GM12892 (cell line): ENCODE measurements at regions not wholly inside any gene's neighbourhood (a gene's known extent, or its start where the extent isn't known, plus 50 kb on each side); places are given as distances from the start of the nearest gene placed in this dataset.

Experiments used
- DNase-seq: peaks from one replicate; pipeline ENCODE4 v3.0.0; 2011; ENCODE audit not compliant: insufficient read length
- FAIRE-seq: peaks from 2 replicates; lab custom pipeline; 2011; peaks lifted over from hg19 to GRCh38; lab: Jason Lieb, UNC
- POLR2A ChIP-seq: IDR thresholded peaks from 2 replicates; pipeline ENCODE4 v1.6.1; 2011; ENCODE audit warnings: low read depth, low read length, control low read depth
- POLR2AphosphoS5 ChIP-seq: IDR thresholded peaks from 2 replicates; pipeline ENCODE4 v1.6.1; 2011; ENCODE audit warnings: low read depth, low read length, control low read depth
- TAF1 ChIP-seq: IDR thresholded peaks from 2 replicates; pipeline ENCODE4 v1.6.1; 2011; ENCODE audit warnings: low read depth, mild to moderate bottlenecking, control low read depth, low read length, borderline replicate concordance

DNA sequence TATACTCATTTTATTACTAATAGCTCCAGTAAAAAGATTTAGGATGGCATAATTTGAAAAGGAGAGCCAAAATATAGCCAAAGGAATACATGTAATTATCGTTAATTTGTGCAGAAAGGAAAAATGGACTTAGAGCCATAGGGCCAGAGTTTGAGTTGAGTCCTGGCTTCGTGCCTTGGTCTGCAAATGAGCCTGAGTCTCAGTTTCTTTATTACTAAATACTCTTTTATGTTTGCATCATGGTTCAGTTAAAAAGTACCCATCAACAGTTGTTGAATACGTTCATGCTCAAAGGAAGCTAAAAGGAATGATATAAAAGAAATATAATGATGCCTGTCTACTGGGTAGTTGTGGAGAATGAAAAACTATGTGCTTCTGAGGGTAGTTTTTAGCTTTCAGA lies 155.7 kb upstream of the FAM78B start:
- DNase-seq: no peak
- no peak for FAIRE-seq
- TF ChIP-seq POLR2AphosphoS5: no peak
- TF ChIP-seq POLR2A: no peak
- TF ChIP-seq TAF1: no peak

DNA sequence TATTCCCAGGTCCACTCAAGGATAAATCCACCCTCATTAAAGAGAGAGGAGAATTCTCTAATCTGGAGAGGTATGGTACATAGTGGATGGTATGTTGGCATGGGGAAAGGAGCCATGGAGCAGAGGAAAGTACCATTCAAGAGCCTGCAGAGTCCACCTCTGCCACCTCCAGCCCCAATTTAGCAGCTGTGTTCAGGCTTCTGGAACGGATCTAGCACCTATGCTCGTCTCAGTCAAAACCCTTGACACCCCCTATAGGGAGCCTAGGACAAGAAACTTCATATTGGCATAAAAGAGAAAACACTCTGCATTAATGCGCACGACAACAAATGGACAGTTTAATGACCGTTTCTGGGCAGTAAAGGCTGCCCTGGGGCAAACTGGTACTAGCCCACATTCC lies 161.1 kb upstream of the FAM78B start:
- FAIRE-seq (no peak), DNase-seq (no peak)
- TF ChIP-seq POLR2A (no peak), POLR2AphosphoS5 (no peak), TAF1 (no peak)

DNA sequence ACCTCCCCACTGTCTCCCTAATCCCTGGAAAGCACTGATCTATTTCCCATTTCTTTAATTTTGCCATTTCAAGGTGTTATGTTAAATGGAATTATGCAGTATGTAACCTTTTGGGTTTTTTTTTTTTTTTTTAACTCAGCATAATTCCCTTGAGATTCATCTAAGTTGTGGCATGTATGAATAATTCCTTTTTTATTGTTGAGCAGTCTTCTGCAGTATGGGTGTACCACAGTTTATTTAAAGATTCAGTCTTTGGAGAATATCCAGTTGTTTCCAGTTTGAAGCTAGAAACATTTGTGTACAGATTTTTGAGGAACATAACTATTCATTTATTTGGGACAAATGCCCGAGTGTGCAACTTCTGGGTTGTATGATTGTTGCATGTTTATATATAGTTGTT lies 162.2 kb upstream of the FAM78B start:
- no peak for TF ChIP-seq POLR2AphosphoS5
- no peak for TF ChIP-seq POLR2A
- TF ChIP-seq TAF1: no peak
- FAIRE-seq (no peak), DNase-seq (no peak)

DNA sequence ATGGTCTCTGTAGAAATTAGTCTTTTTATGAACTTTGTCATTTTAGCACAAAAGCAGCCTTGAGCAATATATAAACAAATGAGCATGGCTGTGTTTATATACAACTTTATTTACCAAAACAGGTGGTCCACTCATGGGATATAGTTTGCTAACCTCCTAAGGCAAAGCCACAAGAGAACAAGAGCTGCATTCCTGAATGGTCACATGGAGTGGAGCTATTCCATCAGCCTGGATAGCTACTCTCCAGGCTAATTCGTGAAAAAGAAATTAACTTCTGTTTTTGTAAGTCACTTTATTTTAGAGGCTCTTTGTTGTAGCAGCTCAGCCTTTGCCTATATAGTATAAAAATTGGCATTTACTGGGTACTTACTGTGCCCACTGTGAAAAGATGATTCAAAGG lies 163.3 kb upstream of the FAM78B start:
- no peak for DNase-seq
- TF ChIP-seq POLR2AphosphoS5: no peak
- no peak for TF ChIP-seq TAF1
- no peak for TF ChIP-seq POLR2A
- FAIRE-seq: no peak

DNA sequence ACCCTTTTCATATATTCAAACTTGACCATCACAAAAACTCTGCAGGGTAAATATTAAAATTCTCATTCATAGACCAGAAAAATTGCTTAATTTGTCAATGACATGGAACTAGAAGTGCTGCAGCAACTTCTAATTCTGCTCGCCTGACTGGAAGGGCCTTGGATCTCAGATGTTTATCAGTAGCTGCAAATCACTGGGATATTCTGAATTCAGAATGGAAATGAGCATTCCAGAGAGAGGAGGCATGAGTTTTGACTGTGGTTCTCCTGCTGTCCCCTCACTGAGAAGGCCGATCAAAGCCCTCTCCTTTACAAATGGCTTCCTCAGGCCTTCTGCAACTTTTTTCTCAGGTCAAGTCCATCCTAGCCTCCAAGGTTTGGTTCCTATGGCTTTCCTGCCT lies 171.3 kb upstream of the FAM78B start:
- DNase-seq: no peak
- FAIRE-seq: no peak
- TF ChIP-seq POLR2AphosphoS5 (no peak), TAF1 (no peak), POLR2A (no peak)

DNA sequence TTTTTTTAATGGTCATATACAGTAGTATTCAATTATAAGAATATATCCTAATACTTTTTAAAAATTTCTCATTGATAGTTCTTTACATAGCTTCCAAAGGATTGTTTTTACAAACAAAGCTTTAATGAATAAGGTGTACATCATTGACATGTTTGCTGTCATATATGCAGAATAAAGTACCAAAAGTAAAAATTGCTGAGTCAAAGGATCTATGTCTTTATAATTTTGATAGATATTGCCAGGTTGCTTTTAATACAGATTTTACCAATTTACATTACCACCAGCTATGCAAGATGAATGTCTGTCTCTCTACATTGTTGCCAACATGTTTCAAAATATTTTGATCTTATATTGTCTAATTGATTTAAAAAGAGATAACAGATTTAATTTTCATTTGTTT lies 173.9 kb upstream of the FAM78B start:
- TF ChIP-seq POLR2AphosphoS5 (no peak), POLR2A (no peak), TAF1 (no peak)
- DNase-seq: no peak
- no peak for FAIRE-seq

DNA sequence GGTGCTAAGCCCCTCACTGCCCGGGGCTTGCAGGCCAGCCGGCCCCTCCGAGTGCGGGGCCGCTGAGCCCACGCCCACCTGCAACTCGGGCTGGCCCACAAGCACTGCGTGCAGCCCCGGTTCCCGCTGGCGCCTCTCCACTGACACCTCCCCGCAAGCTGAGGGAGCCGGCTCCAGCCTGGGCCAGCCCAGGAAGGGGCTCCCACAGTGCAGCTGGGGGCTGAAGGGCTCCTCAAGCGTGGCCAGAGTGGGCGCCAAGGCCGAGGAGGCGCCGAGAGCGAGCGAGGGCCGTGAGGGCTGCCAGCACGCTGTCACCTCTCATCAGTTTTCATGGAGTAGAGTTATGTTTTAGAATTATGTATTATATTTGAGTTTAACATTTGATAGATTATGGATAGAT lies 176.5 kb upstream of the FAM78B start:
- no peak for FAIRE-seq
- TF ChIP-seq TAF1: no peak
- TF ChIP-seq POLR2A: no peak
- TF ChIP-seq POLR2AphosphoS5: no peak
- no peak for DNase-seq

DNA sequence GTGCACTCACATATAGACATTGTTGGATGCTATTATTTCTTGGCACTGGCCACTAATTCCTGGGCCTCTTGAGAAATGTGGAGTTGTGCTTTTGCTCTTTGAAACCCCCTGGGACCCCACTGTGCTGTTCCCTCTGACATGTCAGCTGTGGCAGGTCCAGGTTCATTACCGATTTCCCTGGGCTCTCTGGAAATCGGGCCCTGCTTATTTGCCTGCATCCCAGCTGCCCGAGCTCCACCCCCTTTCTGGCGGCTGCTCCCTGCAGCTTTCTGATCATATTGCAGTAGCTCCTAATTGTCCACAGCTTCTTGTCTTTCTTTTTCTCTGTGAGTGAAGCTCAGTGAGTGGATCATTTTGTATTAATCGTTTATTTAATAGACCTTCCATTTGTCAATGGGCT lies 183.7 kb upstream of the FAM78B start:
- FAIRE-seq (no peak), DNase-seq (no peak)
- no peak for TF ChIP-seq TAF1
- TF ChIP-seq POLR2AphosphoS5: no peak
- TF ChIP-seq POLR2A: no peak

DNA sequence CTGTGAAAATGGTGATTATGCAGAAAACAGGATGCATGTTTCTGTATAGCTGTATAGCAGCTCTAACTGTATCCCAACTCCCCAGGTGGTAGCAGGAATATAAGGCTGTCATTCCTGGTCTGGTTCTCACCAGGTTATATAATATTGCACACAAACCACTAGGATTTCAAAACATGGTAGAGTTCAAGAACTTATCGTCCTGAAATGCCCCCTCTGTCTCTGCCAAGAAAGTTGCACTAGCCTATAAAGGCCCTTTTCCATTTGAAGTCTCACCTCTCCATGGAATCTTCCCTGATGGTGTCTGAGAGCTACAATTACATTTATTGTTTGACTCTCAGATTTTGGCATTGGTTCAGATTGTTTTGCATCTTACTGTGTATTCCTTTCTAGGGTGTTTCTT lies 184.9 kb upstream of the FAM78B start:
- FAIRE-seq: no peak
- DNase-seq: no peak
- TF ChIP-seq TAF1 (no peak), POLR2A (no peak), POLR2AphosphoS5 (no peak)

DNA sequence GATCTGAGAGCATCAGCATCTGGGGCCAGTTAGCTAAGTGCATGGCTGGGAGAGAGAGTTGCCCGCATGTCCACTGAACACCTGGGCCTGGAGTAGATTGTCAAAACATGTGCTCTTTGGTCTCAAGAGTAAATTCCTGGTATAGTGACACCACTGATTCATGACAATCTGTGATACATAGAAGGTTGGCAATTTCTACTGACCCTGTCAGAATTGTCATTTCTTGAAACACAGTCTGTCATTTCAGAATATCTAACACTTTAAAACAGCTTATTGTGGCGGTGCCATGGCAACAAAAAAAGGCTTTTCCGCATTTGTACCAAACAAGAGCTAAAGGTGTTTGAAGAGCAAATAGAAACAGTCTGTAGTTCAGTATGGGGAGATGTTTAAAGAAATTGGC lies 186.4 kb upstream of the FAM78B start:
- DNase-seq (no peak), FAIRE-seq (no peak)
- TF ChIP-seq POLR2AphosphoS5 (no peak), TAF1 (no peak), POLR2A (no peak)

DNA sequence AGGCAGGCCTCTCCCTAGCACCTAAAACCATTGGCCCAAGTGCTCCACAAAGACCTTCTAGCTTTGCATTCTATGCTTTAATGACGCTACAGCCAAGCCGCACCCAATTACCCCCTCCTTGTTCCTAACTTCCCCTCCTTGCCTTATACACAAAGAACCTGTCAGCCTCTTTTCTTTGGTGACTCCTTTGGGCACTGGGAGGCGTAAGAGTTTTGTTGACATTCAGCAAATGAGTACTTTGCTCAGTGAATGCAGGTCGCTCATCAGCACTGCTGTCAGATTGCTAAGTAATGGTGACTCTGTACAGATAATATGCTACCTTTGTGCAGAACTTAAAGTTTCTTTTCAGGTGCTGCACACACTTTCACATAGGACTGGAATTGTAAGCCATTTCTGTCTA lies 187.6 kb upstream of the FAM78B start:
- DNase-seq (no peak), FAIRE-seq (no peak)
- no peak for TF ChIP-seq POLR2AphosphoS5

DNA sequence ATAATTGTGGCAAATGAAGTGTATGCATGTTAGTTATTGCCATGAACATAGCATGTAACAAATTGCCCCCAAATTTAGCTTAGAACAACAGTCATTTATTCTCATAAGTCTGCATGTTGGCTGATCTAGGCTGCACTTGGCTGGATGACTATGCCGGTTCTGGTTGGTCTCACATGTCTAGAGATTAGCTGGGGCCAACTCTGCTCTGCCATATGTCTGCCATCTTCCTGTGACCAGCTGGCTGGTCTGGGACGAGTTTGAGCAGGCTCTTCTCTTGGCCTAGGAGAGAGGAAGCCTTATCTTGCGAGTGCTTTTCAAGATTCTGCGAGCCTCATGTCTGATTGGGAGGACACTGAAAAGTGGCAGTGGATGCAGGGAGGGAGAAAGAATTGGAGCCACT lies 198.3 kb upstream of the FAM78B start:
- FAIRE-seq (no peak), DNase-seq (no peak)
- no peak for TF ChIP-seq POLR2AphosphoS5
- TF ChIP-seq POLR2A: no peak
- no peak for TF ChIP-seq TAF1

DNA sequence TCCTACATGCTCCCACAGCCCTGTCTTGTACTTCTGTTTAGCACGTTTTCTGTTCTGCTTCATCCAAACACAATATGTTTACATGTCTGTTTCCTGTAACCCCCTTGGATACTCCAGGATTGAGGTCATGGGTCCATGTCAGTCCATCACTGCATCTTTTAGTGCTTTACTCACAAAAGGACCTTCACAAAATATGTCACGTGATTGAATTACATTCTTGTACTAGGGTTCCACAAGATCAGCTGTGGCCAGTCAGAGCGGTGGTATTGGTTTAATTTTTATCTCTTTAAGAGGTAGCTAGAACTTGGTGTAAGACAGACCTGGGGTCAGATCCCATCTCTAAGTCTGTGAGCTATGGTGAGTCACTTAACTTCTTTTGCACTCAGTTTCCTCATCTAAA lies 201.2 kb upstream of the FAM78B start:
- no peak for DNase-seq
- FAIRE-seq: no peak
- TF ChIP-seq POLR2AphosphoS5 (no peak), POLR2A (no peak), TAF1 (no peak)

DNA sequence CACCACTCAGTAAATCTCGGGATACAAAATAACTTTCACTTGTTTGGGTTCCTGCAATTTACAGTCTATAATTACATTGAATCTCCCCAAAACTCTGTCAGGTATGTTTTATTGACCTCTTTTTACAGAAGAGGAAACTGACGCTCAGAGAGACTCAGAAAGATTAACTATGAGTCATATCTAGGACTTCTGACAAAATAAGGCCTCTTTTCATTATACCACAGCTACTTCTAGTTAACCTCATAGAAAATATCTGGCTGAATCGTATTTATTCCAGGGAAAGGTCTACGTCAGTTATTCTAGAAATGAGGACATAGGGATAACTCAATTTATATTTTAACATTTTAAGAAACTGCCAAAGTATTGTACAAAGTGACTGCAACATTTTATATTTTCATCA lies 211.1 kb upstream of the FAM78B start:
- FAIRE-seq (no peak), DNase-seq (no peak)
- TF ChIP-seq POLR2AphosphoS5 (no peak), TAF1 (no peak), POLR2A (no peak)
